DOHH2 (cell line): ENCODE measurements at regions not wholly inside any gene's neighbourhood (a gene's known extent, or its start where the extent isn't known, plus 50 kb on each side); places are given as distances from the start of the nearest gene placed in this dataset.

Experiments
- CTCF ChIP-seq: fragments of 200-600 bp; sonication (generic); IDR thresholded peaks from one replicate; pipeline ENCODE4 v1.5.1; 2014; ENCODE audit warnings: antibody characterized with exemption, mild to moderate bottlenecking, low read depth, low read length; ENCODE audit not compliant: poor library complexity, severe bottlenecking
- EZH2phosphoT487 ChIP-seq: fragments of 200-600 bp; sonication (generic); IDR thresholded peaks from 2 replicates; pipeline ENCODE4 v1.6.1; 2017; ENCODE audit warnings: borderline replicate concordance, mild to moderate bottlenecking, antibody characterized with exemption, low read length, moderate library complexity, mixed read lengths

DNA sequence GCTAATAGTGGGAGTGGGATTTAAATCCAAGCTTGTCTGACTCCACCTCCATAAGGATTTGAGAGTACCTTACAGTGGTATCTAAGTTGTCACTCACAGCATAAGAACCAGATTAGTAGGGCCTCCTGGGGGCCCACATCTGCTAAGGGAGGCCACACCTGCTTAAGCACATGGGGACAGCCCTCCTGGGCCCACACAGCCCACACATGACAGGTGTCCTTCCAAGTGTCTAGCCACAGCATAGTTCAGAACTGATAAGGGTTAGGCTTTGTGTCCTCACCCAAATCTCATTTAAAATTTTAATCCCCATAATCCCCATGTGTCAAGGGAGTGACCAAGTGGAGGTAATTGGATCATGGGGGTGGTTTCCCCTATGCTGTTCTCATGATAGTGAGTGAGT is 186.0 kb upstream of the HMGA2 start:
- TF ChIP-seq CTCF (no peak), EZH2phosphoT487 (no peak)
